GM04504 (cell line): ENCODE measurements at regions not wholly inside any gene's neighbourhood (a gene's known extent, or its start where the extent isn't known, plus 50 kb on each side); places are given as distances from the start of the nearest gene placed in this dataset.

Source experiments
- DNase-seq: peaks from one replicate; pipeline ENCODE4 v3.0.0-alpha.2; 2012; ENCODE audit warnings: low read depth

GRCh38 chr13:87344176-87344575 lies 327.0 kb upstream of the SLITRK5 start:
- DNase-seq = no peak

DNA sequence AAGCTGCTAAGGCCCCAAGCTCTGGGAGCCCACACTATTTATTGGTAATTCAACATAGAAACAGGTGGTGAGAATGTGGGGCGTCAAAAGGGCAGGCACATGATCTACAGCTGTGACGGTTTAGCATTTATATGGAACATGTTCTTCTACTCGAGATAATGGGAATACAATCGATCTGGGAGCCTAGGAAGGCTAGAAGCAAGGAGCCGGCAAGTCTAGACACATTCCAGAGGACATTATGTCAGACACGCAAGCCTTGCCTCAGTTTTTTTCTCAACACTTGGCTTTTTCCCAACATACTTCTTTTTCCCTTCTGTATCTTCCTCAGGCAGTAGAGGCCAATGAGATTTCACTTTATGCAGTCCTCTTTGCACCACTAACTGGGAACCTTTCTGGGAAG lies 315.7 kb upstream of the SLITRK5 start:
- no peak for DNase-seq

DNA sequence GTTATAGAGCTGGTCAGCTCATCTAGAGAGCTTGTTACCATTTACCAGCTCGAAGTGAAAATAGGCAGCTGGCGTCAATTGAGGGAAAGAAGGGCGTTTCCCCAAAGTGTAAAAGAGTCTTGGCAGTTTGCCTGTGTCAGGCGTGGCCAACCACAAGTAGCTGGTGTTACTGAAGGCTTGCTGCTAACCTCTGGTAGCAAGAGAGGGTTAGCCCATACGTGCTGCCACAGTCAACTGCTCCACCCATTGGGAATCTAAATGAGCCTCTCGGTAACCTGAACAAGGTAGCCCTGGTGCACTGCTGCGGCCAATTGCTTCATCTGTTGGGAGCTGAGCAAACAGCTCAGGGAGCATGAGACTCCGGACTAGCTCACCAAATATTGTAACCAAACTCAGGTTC lies 314.9 kb upstream of the SLITRK5 start:
- DNase-seq = no peak

- DNase-seq = no peak
Observed at GRCh38 chr13:87358319-87358718, 312.9 kb upstream of the SLITRK5 start.

GRCh38 chr13:87361216-87361615 lies 310.0 kb upstream of the SLITRK5 start:
- no peak for DNase-seq

- DNase-seq = no peak
Observed at GRCh38 chr13:87368639-87369038, 302.5 kb upstream of the SLITRK5 start.

- no peak for DNase-seq
Observed at GRCh38 chr13:87376081-87376480, 295.1 kb upstream of the SLITRK5 start.

DNA sequence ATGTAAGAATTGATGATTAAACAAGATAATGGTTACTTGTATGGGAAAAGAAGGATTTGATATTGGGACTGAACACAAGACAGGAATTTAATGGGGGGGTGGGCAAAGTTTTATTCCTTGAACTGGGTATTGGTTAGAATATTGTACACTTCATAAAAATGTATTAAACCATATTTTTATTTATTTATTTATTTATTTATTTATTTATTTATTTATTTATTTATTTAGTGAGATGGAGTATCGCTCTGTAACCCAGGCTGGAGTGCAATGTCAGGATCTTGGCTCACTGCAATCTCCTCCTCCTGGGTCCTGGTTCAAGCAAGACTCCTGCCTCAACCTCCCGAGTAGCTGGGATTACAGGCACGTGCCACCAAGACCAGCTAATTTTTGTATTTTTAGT lies 287.1 kb upstream of the SLITRK5 start:
- no peak for DNase-seq

- no peak for DNase-seq
Observed at GRCh38 chr13:87393358-87393757, 277.8 kb upstream of the SLITRK5 start.

DNA sequence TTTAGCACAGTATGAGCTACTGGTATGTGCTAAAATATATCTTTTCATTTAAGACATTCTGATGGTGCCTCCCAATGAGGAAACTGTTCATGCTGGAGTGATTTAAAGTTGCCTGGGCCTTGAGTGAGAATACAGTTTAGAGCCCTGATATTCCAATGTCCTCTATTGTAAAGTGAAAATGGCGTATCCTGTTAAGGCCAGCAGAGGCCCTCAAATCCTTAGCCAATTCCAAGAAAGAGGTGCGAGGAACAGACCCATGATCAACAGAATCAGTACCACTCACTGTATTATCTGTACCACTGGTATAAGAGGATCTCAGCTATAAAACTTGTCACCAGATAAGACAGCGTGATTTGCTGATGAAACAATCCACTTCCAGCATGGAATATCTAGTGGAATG lies 273.1 kb upstream of the SLITRK5 start:
- DNase-seq = no peak

GRCh38 chr13:87403748-87404432 lies 267.3 kb upstream of the SLITRK5 start:
- DNase-seq = no peak

DNA sequence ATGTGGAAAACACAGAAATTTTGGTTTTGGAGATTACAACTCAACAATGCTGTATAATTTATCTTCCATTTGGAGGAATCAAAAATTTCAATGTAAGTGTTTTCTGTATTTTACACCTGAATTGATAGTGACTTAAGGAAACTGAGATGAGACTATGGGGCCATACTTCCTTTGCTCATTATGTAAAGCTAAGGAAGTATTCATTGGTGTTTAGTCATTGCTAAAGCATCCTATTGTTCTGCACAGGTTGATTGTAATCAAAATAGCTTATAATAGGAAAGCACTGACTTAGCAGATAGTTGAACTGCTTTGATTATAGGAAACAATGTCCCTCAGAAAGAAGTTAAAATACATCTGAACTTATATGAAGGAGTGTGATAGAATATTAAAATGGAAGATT lies 244.4 kb upstream of the SLITRK5 start:
- no peak for DNase-seq

DNA sequence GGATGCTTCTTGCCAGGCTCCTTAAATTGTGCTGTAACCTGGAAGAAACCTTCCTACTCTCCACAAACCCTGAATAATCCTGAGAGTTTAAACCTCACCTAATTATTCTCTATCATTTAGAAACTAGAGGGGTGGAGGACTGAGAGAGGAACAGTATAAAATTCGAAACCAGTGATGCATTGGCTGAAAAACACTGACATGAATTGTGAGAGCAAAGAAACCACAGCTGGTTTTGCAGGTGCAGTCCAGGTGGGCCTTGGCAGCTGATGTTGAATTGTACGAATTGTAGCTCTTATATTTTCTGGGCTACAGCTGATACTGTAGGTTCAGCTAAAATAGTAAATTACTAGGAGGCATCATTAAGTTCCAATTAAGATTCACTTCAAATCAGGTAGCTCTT lies 227.0 kb upstream of the SLITRK5 start:
- no peak for DNase-seq

DNA sequence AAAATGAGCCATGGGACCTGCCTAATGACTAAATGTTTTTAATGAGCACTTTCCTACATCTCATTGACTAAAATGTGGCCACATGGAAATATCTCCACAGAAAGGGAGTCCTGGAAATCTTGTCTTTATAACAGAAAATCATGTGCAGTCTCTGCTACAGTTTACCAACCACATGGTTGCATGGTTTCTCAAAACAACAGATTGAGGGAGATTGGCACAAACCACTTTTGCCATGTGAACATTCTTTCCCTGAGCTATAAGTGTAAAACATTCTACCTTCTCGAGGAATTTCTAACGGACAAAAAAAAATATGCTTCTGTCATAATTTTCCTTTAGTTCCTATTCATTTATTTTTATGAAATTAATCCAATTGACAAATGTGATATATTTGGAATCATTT lies 218.9 kb upstream of the SLITRK5 start:
- DNase-seq = no peak

DNA sequence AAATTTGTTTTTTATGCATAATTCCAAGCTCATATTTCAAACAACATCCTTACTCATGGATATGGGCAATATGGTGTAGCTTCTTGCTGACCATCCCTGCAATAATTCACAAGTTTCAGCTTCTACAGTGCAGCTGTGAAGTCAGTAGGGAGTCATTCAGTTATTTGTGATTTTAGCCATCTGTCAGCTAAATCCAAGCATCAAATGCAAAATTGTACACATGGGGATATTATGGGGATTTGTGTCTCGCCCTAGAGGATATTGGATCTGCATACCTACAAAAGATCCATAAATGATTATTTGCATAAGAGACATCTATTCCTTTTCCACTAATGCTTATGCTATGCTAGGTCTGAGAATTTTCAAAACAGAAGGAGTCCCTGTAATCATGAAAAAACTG lies 217.9 kb upstream of the SLITRK5 start:
- no peak for DNase-seq

- no peak for DNase-seq
Observed at GRCh38 chr13:87459419-87459818, 211.8 kb upstream of the SLITRK5 start.

DNA sequence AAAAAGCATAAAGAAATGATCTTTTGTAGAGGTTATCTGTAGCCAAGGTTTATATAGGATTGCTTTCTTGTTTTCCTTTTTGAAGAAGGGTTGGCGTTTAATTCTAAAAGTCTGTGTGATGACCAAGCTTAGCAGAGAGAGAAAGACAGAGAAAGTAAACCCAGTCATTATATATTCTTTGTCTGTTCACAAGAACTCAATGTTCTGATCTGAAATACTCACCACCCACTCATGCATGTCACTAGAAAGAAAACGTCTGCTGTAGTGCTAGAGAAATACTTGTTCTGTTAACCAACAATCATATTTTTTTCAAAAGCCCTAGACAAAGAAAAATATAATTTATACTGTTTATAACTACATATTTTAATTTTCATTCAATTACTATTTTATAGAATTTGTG lies 173.7 kb upstream of the SLITRK5 start:
- no peak for DNase-seq

DNA sequence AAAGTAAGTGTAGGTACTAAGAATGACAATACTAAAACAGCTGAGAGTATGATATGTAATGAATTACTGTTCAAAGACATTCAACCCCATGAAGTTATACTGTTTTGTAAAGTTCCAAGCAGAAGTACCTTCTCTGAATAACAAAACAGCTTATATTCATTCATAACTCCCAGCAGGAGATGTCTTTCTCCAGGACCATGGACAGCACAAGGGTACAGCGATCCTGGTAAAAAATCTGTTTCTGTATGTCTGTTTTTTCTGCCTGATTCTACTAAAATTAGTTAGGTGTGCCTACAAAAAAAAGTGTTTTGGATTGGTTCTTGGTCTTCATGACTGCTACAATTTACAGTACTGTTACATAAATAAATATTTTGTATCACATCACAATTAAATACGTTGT lies 172.5 kb upstream of the SLITRK5 start:
- DNase-seq = no peak

DNA sequence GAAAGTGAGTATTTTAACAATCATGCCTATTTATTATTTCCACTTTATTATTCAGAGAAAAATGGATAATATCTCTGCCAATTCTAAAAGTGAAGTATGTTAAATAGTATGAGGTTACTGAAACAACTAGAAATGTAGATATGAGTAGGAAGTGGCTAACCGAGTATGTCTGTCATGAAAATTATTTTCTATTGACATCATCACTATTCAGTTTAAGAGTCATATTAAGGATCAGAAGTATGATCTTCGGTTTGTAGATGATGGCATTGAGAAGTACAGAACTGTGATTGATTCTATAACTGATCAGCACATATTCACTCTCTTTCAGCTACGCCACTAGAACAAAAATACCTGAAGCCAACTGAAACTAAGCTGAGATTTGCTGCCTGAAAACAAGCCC lies 146.4 kb upstream of the SLITRK5 start:
- DNase-seq = no peak

DNA sequence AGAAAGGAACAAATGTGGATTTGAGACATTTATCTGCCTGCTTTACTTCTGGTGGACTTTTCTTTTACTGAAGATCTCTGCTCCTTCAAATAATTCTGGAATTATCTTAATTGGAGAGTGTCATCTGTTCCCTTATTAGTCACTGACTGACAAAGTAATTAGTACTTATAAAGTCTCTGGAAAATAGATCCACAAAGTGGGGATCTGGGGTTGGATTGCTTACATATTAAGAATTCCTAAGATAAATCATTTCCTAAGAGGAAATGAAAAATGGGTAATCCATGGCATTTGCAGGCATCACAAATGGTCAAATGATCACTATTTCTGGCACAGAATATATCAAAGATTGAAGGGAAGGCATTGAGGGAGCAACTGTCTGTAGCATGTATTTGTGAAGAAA lies 137.4 kb upstream of the SLITRK5 start:
- no peak for DNase-seq

GRCh38 chr13:87535911-87536310 lies 135.3 kb upstream of the SLITRK5 start:
- DNase-seq = no peak

DNA sequence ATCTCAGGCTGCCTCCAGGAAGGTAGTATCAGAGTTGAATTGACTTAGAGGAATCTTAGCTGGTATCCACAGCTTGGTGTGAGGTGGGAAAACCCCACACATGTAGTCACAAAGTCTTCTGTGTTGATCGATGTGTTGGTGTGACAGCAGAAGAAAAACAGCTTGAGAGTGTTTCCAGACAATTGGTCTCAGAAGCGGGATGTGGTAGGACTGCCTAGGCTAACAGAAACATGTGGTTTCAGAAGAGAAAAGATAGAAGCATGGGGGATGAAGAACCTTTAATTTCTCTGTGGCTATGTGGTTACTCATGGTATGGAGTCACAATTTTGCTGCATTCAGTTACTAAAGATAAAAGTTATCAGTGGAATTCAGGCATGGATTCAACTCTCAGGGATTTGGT lies 134.7 kb upstream of the SLITRK5 start:
- DNase-seq = no peak

GRCh38 chr13:87536899-87537298 lies 134.3 kb upstream of the SLITRK5 start:
- DNase-seq = no peak

DNA sequence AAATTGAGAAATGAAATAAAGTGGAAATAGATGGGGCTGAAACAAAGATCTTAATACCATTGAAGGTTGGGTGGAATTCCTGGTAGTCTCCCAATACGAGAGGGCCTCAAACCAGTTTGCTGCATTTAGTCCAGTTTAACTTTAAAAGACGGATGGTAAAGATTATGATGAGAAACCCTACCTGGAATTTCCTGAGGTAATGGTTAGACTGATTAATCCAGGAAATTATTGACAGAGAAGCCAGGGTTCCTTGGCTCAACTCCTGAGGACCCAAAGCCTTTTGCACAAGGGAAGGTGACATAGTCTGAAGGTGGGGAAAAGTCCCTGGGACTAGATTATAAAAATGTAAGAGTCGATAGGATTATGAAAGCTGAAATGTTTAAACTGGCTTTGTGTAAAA lies 133.2 kb upstream of the SLITRK5 start:
- DNase-seq = no peak
